ENCODE measurements at regions not wholly inside any gene's neighbourhood (a gene's known extent, or its start where the extent isn't known, plus 50 kb on each side); places are given as distances from the start of the nearest gene placed in this dataset.
"Not testable (repeated sequence)": the region's sequence is repeated elsewhere in the genome, so short reads cannot be mapped to it uniquely, and the experiment has no call there.

DNA sequence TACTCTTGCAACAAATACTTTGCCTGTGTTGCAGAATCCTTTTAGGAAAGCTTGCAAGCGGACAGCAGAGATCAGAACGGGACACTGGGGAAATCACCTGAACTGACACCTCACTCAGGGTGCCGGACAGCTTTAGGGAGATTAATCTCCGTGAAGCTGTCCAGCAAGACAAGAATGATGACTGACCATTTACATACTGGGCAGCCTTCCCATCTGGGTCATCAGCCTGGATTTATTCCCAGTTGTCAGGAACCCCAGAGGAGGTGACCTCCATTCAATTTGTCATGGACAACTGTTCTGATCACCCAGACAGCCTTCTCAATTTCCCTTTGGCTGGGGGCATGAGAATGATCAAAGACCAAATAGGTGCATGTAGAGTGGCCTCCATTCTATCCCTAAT lies 93.0 kb upstream of the EGFL6 start:
- DNase-seq (ENCODE audit: low read depth) = no peak

DNA sequence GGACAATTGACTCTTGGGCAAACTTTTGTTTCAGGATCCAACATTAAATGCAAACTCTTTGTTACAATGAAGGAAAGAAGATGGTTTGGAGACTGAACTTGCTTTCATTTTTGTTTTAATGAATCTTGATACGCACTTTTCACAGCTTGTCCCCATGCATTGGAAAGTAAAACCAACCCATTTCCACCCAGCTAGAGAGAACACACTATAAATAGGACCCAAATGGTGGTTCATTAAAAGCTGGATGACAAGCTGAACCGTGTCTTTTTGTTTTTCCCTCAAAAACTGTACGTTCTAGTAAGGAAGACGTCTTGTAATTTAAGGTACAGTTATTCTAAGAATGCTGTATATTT lies 95.3 kb upstream of the EGFL6 start:
- DNase-seq (ENCODE audit: low read depth) = no peak

DNA sequence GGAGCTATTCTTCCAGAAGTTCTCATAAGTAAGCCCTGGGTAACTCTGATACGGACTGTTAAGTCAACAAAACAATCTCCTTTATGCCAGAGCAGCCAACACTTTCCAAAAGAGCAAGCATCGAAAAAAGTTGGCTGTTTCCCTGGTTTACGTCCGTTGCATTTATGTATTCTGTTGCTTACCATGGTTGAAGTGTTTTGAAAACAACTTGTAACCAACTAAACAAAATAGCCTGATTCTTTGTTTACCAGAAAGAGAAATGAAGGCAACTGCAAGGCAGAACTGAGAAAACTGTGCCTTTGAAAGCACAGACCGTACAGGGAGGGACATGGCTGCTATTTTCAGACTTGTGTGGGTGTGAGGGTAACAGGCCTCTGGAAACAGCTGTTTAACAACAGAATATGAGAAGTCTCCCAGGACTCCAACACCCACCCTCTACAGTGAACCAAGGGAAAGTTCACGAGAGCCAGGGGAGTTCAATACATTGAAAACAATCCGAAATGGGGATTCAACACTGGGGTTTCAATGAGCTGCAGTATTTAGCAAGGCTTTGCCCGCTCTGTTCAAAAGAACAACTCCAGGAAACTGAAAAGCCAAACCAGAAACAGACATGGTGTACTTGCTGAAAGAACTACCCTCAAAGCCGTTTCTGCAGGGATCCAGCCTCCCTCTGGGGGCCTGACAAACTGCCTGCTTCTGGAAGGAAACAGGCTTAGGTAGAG lies 95.8 kb upstream of the EGFL6 start:
- no peak for DNase-seq (ENCODE audit: low read depth)

DNA sequence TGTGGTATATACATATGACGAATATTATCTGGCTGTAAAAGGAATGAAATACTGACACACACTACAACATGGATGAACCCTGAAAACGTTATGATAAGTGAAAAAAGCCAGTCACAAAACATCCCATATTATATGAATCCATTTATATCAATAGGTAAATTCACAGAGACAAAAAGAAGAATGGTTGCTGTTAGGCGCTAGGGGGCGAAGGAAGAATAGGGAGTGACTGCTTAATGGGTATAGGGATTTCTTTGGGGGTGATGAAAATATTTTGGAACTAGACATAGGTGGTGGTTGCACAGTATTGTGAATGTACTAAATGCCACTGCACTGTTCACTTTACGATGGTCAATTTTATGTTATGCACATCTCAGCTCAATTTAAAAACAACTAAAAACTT lies 96.4 kb upstream of the EGFL6 start:
- DNase-seq (ENCODE audit: low read depth) = no peak

DNA sequence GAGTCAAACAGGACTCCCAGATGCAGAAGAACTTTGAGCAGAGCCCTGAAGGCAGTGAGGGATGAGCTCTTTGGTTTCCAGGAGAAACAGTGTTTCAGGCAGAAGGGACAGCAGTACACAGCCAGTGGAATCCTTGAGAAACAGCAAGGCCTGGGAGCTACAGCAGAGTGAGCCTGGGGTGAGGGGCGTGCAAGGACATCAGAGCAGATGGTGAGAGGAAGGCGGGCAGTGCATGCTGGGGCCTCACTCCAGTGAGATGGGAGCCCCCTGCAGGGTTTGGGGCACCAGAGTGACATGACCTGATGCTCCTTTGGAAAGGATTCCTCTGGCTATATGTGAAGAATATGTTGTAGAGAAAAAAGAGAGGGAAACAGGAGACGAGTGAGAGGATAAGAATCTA lies 98.1 kb upstream of the EGFL6 start:
- DNase-seq (ENCODE audit: low read depth) = no peak

DNA sequence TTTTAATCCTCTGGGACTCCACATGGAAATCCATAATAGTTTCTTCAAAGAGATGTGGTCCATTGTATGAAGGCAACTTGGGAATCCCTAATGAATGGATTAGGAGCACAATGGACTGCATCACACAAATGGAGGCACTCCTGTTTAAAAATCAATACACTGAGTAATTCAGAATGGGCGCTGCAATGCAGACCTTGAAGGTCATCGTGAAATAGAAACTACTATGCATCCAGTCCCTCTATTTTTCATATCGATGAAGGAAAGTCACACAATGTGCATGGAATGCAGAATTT lies 98.8 kb upstream of the EGFL6 start:
- no peak for DNase-seq (ENCODE audit: low read depth)

DNA sequence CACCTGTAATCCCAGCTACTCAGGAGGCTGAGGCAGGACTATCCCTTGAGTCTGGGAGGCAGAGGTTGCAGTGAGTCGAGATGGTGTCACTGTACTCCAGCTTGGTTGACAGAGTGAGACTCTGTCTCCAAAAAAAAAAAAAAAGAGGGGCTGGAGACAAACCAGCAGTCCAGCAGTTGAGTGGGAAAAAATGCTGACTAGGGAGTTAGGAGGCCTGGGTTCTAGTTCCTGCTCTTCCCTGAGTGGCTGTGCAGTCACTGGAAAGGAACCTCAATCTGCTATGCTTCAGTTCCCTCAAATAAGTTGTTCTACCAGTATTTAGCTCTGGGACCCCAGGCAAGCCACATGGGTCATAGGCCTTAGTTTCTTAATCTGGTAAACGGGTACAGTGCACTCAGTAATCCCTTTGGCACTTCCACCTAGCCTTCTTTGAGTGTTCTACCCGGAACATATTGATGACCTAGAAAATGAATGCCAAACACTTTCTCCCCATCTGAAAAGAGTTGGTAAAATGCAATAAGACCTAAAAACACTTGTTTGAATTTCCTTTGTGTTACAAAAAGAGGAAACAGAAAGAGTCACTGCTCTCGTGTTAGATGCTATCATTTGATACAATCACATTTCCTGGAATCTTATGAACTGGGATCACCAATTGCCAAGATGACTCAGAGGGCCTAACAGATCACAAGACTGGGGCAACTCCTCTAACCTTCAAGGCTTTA lies 99.3 kb upstream of the EGFL6 start:
- DNase-seq (ENCODE audit: low read depth) = no peak

DNA sequence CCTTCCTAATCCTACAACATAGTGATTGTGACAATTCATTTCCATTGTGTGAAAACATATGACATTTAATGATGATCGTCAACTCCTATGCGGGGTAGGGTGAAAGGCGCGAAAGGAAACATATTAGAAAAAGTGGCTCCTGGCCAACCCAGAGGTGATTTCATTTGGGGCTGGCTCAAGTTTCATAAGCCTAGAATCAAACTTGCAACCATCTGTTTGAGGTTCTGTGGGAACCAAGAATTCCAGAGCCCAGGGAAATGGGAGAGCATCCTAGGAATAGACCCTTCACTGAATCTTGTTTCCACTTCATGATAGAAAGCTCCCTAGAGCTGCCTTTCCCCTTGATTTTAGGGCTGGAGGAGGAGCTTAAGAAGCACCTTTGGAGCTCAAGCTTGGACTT lies 101.3 kb upstream of the EGFL6 start:
- DNase-seq (ENCODE audit: low read depth) = no peak

DNA sequence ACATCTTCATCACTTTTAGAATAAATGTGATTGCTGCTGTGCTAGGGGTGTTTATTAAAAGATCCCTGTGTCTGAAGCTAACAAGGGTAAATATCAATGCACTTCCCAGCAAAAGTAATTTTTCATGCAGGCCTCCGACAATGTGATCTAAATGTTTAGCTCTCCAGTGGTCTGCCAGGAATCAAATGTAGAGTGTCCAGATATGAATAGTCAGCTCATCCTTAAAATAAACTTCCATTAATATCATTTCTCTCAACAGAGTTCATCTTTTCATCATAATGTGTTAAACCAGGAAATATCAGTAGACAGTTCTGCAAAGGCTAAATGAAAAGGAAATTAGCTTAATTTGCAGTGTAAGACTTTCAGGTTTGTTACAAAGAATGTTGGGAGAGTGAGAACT lies 102.2 kb upstream of the EGFL6 start:
- no peak for DNase-seq (ENCODE audit: low read depth)

DNA sequence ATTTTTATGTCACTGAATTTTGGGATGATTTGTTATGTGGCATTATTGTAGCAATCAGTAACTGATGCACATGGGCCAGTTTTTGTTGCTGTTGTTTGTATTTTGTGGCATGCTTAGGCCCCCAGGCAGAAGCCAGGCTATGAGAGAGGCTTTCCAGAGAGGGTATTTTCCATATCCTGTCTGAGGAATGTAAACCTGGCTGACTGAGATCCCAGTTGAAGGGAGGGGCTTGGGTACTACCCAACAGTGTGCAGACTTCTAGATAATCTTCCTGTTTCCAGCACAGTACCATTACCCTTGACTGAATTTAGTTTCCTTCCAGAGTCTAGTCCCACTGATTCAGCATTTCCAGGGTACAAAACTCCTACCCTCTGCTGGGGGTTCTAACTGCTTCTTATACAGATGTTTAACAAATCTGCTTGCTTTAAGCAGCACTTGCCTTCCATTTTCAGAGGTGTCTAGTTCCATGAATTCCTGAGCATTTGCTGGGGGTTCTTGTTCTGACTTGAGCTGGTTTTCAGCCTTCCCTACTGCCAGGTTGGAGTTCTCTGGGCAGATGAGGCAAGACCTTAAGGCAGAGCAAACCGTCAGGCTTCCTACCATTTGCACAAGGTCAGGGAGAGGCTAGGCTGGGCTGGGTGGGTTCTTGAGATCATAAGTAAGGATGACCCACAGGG lies 104.7 kb upstream of the EGFL6 start:
- no peak for DNase-seq (ENCODE audit: low read depth)

DNA sequence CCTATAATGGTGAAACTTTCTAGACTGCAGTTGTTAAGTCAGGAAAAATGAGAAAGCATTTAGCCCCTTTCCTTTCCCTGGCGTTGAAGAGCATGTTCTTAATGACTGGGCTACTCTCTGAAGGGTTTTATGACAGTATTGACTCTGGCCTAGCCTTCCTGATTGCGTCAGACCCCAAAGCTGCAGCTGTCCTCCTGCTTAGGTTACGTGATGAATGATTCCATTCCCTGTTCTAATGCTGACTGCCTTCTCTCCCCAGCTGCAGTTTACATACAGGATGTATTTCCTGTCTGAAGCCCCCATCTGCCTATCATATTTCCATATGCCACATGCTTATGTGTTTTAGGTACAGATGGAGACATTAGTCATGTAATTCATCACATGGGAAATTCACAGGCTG lies 105.8 kb upstream of the EGFL6 start:
- no peak for DNase-seq (ENCODE audit: low read depth)

DNA sequence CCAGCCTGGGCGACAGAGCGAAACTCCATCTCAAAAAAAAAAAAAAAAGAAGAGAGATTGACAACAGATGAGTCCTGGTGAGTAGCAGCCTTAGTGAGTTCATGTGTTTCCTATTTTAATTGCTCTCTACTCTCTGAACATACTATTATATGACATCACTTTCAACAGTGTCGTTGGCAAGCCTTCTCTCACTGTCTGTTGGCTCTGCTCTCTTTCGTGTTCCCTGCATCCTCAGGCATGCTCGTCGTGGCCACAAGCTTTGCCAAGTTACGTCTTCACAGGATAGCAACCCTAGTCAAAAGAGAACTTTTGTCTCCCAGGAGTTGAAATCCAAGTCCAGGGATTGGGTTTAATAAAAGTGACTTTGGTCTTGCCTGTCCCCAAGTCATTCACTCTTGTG lies 117.1 kb upstream of the EGFL6 start:
- DNase-seq (ENCODE audit: low read depth) = no peak

DNA sequence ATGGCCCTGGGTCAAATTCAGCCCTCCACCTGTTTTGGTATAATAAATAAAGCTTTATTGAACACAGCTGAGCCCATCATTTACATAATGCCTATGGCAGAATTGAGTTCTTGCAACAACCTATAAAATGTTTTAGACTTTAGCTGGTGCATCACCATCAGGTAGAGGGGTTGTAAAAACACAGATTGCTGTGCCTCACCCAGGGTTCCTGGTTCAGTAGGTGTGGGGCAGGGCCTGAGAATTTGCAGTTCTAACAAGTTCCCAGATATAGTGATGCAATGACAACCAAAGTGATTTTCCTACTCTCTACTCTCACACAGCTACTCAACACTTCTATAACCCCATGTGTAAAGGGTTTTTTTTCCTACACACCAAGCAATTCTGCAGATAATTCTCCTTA lies 120.0 kb upstream of the EGFL6 start:
- no peak for DNase-seq (ENCODE audit: low read depth)

DNA sequence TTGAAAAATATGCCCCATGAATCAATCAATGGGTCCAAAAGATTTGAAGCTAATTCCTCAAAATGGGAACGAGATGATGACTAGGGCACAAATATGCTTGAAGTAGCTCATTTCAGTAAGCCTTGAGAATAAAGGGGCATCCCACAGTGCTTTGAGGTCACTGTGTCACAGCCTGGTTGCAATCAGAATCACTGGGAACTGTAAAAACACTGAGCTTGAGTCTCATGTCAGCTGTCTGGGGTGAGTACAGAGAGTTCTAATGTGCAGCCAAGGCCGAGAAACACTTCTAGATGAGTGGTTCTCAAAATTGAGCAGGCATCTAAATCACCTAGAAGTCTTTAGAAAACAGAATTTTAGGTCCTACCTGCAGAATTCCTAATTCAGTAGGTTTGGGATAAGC lies 120.5 kb upstream of the EGFL6 start:
- no peak for DNase-seq (ENCODE audit: low read depth)

DNA sequence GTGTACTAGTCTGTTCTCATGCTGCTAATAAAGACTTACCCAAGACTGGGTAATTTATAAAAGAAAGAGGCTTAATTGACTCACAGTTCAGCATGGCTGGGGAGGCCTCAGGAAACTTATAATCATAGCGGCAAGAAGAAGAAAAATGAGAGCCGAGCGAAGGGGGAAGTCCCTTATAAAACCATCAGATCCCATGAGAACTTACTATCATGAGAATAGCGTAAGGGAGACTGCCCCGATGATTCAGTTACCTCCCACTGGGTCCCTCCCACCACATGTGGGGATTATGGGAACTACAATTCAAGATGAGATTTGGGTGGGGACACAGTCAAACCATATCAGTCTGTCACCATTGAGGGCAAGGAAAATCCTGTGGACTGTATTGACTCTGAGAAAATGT lies 121.8 kb upstream of the ATXN3L start:
- not testable (repeated sequence) for DNase-seq (ENCODE audit: low read depth)

DNA sequence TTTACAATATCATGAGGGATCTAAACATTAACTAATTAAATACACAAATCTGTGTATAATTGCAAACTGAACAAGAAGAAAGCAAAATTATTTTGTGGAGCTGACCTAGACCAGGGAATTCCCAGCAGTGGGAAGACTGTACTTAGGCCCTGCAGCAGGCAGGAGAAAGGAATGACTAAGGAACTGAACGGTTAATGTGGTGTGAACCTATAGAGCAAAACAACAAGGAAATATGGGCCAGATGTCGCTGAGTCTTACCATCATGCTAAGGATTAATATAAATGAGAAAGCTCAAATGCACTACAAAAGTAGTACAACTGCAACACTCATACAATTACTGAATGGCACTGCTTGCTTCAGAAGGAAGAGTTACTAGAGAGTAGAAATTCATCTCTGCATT lies 120.3 kb upstream of the ATXN3L start:
- DNase-seq (ENCODE audit: low read depth) = no peak

DNA sequence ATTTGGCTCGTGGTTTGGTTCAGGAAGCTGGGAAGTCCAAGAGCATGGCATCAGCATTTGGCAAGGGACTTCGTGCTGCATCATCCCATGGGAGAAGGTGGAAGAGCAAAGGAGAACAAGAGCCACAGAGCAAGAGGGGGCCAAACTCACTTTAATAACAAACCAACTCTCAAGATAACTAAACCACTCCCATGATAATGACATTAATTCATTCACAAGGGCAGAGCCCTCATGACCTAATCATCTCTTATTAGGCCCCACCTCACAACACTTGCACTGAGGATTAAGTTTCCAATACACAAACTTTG lies 113.4 kb upstream of the ATXN3L start:
- no peak for DNase-seq (ENCODE audit: low read depth)

DNA sequence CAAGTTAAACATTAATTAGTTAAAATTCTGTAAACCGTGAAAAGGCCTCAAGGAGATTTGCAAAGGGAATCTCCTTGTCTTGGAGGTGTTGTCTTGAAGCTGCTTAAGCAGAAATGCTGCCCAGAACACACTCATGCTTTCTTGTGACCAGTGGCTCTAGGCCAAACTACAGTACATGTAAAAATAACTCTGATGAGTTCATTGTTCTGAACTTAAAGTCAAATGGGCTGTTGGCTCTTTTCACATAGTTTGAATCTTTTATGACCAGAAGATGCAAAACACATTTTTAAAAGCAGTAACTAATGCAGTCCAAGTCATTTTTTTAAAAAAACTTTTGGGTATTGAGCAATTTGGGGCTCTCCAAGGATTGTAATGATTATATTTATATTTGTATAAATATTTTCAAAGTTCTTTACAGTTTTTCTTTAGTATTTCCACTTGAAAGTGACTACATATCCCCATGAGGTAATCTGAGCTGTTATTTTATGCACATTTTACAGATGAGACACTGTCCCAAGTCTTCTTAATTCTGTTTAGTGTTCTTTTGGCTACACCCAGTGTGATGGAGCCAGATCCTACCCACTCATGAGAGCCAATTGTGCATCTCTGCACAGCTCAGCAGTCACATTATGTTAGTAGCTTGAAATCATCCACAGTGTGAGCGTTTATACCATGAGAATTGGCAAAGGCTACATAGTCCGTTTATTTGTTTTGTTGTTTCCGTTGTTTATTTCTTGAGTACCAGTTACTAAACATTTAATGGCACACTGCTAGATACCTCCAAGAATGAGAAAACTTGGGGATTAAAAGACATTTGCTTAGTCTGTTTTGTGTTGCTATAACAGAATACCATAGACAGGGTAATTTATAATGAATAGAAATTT lies 112.8 kb upstream of the ATXN3L start:
- no peak for DNase-seq (ENCODE audit: low read depth)

DNA sequence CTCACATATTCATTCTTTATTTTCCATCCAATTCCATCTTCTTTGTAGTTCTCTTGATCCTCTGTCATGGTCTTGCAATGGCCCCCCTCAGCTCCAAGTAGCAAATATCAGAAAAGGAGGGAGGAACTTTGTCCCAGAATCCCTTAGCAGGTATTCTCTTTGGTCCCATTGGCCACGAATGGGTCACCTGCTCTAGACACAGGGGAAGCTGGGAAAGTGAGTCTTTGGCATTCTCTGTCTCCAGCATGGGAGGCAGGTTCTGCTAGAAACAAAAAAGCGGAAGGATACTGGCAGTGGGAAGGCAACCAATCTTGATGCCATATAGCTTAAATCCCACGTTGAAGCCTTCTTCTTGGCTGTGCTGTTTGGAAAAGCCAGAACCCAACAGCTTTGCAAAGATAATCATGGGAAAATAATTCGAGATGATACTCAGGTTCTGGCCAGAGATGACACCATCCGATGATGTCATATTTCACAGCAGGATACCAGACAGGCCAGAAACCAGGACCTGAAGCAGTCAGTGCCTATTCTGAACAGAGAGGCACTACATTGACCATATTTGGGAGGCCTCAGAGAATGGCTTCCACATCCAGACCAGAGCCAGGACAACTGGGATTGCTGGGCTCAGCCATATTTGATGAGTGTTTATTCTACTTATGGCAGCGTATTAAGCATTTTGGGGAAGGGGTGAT lies 110.4 kb upstream of the ATXN3L start:
- no peak for DNase-seq (ENCODE audit: low read depth)

DNA sequence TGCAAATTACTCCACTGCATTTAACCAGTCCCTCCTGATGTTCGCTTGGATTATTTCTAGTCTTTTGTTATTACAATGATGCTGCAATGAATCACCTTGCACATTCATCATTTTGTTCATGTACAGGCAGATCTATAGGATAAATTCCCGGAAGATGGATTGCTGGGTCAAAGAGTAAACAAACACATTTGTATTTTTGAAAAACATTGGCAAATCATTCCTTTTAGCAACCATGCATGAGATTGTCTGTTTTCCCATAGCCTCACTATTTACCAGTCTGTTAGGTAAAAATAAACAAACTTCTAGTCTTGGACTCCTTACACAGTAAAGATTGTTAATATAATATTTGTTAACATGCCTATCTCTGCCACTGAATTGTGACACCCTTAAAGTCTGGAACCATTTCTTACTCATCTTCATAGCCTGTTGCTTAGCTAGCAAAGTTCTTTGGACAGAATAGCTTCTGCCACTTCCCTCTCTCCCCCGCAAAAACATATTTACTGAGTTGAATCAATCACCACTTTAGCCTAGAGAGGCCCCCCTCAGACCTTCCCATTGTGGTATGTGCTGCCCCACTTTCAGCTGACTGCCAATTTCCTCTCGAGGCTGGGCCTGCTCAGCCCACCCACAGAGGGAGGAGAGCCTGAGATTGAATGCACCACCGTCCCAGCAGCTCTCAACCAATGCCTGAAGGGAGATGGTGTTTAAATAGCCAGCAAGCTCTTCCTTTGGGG lies 108.4 kb upstream of the ATXN3L start:
- no peak for DNase-seq (ENCODE audit: low read depth)

DNA sequence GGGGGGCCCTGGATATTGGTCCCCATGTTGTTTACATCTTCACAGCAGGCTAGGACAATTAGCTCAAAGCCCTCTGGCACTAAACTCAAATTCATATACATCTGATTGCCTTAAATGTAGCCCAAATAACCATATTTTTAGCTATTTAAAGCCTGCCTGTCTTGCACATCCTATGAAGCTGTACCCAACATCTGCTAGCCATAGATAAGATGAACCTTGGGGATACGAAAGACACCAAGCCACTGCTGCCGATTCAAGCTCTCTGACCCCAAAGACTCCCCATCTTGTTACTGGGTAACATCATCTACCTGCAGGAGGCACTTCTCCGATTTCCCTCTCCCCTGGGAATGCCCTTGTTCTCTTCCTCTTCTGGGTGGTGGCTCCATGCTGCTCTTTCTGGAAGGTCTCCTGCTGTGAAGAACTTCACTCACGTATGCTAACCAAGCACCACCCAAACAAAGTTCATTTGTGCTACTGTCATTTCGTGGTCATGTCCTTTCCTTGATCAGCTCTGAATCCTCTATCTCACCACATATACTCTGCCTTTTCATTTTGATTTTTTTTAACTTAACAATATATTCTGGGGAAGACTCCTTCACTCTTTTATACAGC lies 107.7 kb upstream of the ATXN3L start:
- DNase-seq (ENCODE audit: low read depth) = no peak

All from stimulated activated CD8-positive, alpha-beta memory T cell treated with anti-CD3 and anti-CD28 coated beads, Interleukin-12 subunit alpha, Interleukin-12 subunit beta, amount 100 ng/mL, for 4 hours (primary cell).